ENCODE measurements at regions not wholly inside any gene's neighbourhood (a gene's known extent, or its start where the extent isn't known, plus 50 kb on each side); places are given as distances from the start of the nearest gene placed in this dataset.

DNA sequence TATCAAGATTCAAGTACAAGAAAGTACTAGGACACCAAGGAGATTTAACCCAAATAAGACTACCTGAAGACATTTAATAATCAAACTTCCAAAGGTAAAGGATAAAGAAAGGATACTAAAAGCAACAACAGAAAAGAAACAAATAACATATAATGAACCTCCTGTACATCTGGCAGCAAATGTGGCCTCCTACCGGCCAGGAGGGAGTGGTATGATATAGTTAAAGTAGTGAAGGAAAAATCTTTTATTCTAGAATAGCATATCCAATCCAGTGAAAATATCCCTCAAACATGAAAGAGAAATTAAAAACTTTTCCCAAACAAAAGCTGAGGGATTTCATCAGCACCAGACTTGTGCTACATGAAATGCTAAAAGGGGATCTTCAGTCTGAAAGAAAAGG lies 104.7 kb upstream of the GUCY1A2 start:
- H3K36me3 Mint-ChIP-seq: peaks cover 0 to 5% (median 0%) of the 10 kb centered on the region in 5 donors
- H3K27me3 Mint-ChIP-seq: no peaks in the 10 kb centered on the region
- no peak overlapping the region for H3K27ac ChIP-seq (ENCODE audit: low read depth, low read length)
- POLR2A ChIA-PET: no interaction called here
- H3K27me3 ChIP-seq (ENCODE audit: control insufficient read depth in 2 of 2, insufficient read depth in 2 of 2, low read length in 2 of 2): no peaks in the 10 kb centered on the region
- peaks cover 0 to 29% (median 8%) of the 10 kb centered on the region in 11 donors for H3K9me3 Mint-ChIP-seq
- no peak overlapping the region for H3K27ac Mint-ChIP-seq
- CTCF ChIA-PET: no interaction called here
- H3K4me1 Mint-ChIP-seq: peaks cover 0 to 1% (median 0%) of the 10 kb centered on the region in 7 donors
- no peak overlapping the region for H3K4me3 ChIP-seq (ENCODE audit: low read length)
- no peak overlapping the region for H3K4me3 Mint-ChIP-seq
- DNase-seq (no peak), ATAC-seq (no peak)
- no peaks in the 10 kb centered on the region for H3K4me1 ChIP-seq (ENCODE audit: control insufficient read depth in 2 of 2, insufficient read depth in 2 of 2, low read length in 2 of 2)
- no peaks in the 10 kb centered on the region for H3K9me3 ChIP-seq (ENCODE audit: control insufficient read depth in 2 of 3, low read length in 3 of 3)
- H3K36me3 ChIP-seq (ENCODE audit: control insufficient read depth in 2 of 3, insufficient read depth in 3 of 3, low read length in 3 of 3): no peaks in the 10 kb centered on the region
- intact Hi-C loops (cut with micrococcal nuclease): no loop called here

DNA sequence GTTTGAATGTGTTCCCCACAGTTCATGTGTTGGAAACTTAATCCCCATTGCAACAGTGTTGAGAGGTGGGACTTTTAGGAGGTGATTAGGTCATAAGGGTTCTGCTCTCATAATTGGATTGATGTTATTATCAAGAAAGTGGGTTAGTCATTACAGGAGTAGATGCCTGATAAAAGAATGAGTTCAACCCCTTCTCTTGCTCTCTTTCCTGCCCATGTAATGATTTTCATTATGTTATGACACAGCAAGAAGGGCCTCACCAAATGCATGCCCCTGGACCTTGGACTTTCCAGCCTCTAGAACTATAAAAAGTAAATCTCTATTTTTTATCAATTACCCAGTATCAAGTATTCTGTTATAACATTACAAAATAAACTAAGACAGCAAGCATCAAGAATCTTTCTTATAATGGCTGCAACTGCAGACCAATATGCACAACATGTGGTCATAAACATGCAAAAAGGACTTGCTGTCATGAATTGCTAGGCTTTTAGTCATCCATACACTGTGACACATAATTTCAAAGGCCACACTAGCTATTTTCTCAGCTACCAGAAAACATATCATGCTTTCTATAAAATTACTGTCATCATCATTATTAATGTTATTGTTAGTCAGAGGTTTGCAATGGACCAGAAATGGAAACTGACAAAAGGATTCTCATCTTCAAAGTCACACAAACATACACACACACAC lies 99.9 kb upstream of the GUCY1A2 start:
- intact Hi-C loops (cut with micrococcal nuclease): no loop called here
- Mint-ChIP-seq H3K4me1 (no peaks in the 10 kb centered on the region), H3K36me3 (peaks cover 0 to 5% (median 0%) of the 10 kb centered on the region in 5 donors), H3K27ac (no peak overlapping the region), H3K9me3 (peaks cover 0 to 29% (median 13%) of the 10 kb centered on the region in 11 donors), H3K27me3 (no peaks in the 10 kb centered on the region), H3K4me3 (no peak overlapping the region)
- no peak overlapping the region for H3K27ac ChIP-seq (ENCODE audit: low read depth, low read length)
- H3K9me3 ChIP-seq (ENCODE audit: control insufficient read depth in 2 of 3, low read length in 3 of 3): no peaks in the 10 kb centered on the region
- ATAC-seq (no peak), DNase-seq (no peak)
- POLR2A ChIA-PET: no interaction called here
- CTCF ChIA-PET: no interaction called here
- no peak overlapping the region for H3K4me3 ChIP-seq (ENCODE audit: low read length)
- H3K36me3 ChIP-seq (ENCODE audit: control insufficient read depth in 2 of 3, insufficient read depth in 3 of 3, low read length in 3 of 3): no peaks in the 10 kb centered on the region
- H3K4me1 ChIP-seq (ENCODE audit: control insufficient read depth in 2 of 2, insufficient read depth in 2 of 2, low read length in 2 of 2): no peaks in the 10 kb centered on the region
- no peaks in the 10 kb centered on the region for H3K27me3 ChIP-seq (ENCODE audit: control insufficient read depth in 2 of 2, insufficient read depth in 2 of 2, low read length in 2 of 2)

GRCh38 chr11:107116358-107116757 lies 98.1 kb upstream of the GUCY1A2 start:
- Mint-ChIP-seq H3K27ac (no peak overlapping the region), H3K27me3 (no peaks in the 10 kb centered on the region), H3K36me3 (no peaks in the 10 kb centered on the region), H3K4me3 (no peak overlapping the region), H3K4me1 (no peaks in the 10 kb centered on the region), H3K9me3 (peaks cover 0 to 18% (median 10%) of the 10 kb centered on the region in 11 donors)
- H3K9me3 ChIP-seq (ENCODE audit: control insufficient read depth in 2 of 3, low read length in 3 of 3): no peaks in the 10 kb centered on the region
- H3K4me1 ChIP-seq (ENCODE audit: control insufficient read depth in 2 of 2, insufficient read depth in 2 of 2, low read length in 2 of 2): no peaks in the 10 kb centered on the region
- ChIA-PET CTCF (no interaction called here), POLR2A (no interaction called here)
- H3K27ac ChIP-seq (ENCODE audit: low read depth, low read length): no peak overlapping the region
- H3K36me3 ChIP-seq (ENCODE audit: control insufficient read depth in 2 of 3, insufficient read depth in 3 of 3, low read length in 3 of 3): no peaks in the 10 kb centered on the region
- ATAC-seq (no peak), DNase-seq (no peak)
- intact Hi-C loops (cut with micrococcal nuclease): no loop called here
- no peaks in the 10 kb centered on the region for H3K27me3 ChIP-seq (ENCODE audit: control insufficient read depth in 2 of 2, insufficient read depth in 2 of 2, low read length in 2 of 2)
- no peak overlapping the region for H3K4me3 ChIP-seq (ENCODE audit: low read length)

DNA sequence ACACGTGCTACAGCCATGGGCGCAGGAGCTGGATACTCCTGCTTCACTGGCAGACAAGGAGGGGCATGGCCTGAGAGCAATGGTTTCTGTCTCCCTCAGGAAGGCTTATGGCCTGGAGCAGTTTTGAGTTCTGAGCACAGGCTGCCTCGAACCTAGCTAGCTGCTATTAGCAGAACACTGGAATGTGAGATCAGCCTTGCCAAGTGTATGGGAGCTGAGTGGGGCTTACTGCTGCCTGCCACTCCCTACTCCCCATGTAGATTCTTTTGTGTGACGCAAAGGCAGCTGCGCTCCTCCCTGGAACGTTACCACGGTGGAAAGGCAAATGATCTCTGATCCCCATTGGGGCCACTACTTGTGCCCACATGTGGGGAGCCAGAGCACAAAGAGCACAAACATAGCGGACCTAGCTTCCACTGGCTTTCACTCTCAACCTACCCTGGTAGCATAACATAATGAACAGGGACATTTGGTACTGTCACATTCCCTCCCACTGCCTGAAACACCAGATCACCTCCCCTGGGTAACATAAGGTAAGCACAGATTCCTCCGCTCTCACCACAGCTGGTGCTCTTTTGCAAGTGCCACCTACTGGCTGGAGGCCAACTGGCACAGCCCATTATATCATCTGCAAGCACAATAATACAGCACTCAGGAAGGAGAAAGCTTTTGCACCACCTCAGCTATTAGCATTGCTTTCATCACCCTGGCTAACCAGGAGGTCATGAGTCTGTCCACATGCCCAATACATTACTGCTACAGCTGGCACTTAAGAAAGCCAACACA lies 84.6 kb upstream of the GUCY1A2 start:
- ATAC-seq (no peak), DNase-seq (no peak)
- ChIA-PET CTCF (no interaction called here), POLR2A (no interaction called here)
- Histone ChIP-seq H3K4me3 (ENCODE audit: low read length) (no peak overlapping the region), H3K36me3 (ENCODE audit: control insufficient read depth in 2 of 3, insufficient read depth in 3 of 3, low read length in 3 of 3) (no peaks in the 10 kb centered on the region), H3K4me1 (ENCODE audit: control insufficient read depth in 2 of 2, insufficient read depth in 2 of 2, low read length in 2 of 2) (no peaks in the 10 kb centered on the region), H3K27me3 (ENCODE audit: control insufficient read depth in 2 of 2, insufficient read depth in 2 of 2, low read length in 2 of 2) (no peaks in the 10 kb centered on the region), H3K27ac (ENCODE audit: low read depth, low read length) (no peak overlapping the region), H3K9me3 (ENCODE audit: control insufficient read depth in 2 of 3, low read length in 3 of 3) (peaks cover 0 to 5% (median 0%) of the 10 kb centered on the region in 3 experiments)
- Mint-ChIP-seq H3K9me3 (peaks cover 11 to 52% (median 21%) of the 10 kb centered on the region in 11 donors), H3K27ac (no peak overlapping the region), H3K4me3 (no peak overlapping the region), H3K36me3 (peaks cover 0 to 4% (median 0%) of the 10 kb centered on the region in 5 donors), H3K27me3 (no peaks in the 10 kb centered on the region), H3K4me1 (no peaks in the 10 kb centered on the region)
- intact Hi-C loops (cut with micrococcal nuclease): no loop called here

DNA sequence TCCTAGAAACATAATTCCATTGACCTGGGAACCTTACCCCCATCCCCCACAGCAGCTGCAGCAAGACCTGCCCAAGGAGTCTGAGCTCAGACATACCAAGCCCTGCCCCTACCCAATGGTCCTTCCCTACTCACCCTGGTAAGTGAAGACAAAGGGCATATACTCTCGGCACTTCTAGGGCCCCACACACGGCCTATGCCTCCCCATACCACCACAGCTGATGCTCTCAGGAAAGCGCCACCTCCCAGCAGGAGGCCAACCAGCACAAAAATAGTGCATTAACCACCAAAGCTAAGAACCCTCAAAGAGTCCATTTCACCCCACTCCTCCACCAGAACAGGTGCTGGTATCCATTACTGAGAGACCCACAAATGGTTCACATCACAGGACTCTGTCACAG lies 74.4 kb upstream of the GUCY1A2 start:
- H3K9me3 Mint-ChIP-seq: peaks cover 6 to 73% (median 38%) of the 10 kb centered on the region in 11 donors
- ChIA-PET POLR2A (no interaction called here), CTCF (no interaction called here)
- no peak overlapping the region for H3K4me3 ChIP-seq (ENCODE audit: low read length)
- H3K36me3 Mint-ChIP-seq: peaks cover 0 to 6% (median 0%) of the 10 kb centered on the region in 5 donors
- no peak overlapping the region for H3K27ac Mint-ChIP-seq
- H3K9me3 ChIP-seq (ENCODE audit: control insufficient read depth in 2 of 3, low read length in 3 of 3): no peaks in the 10 kb centered on the region
- no peaks in the 10 kb centered on the region for H3K36me3 ChIP-seq (ENCODE audit: control insufficient read depth in 2 of 3, insufficient read depth in 3 of 3, low read length in 3 of 3)
- no peak overlapping the region for H3K4me3 Mint-ChIP-seq
- H3K4me1 ChIP-seq (ENCODE audit: control insufficient read depth in 2 of 2, insufficient read depth in 2 of 2, low read length in 2 of 2): no peaks in the 10 kb centered on the region
- no peak for DNase-seq
- ATAC-seq: no peak
- no peaks in the 10 kb centered on the region for H3K27me3 Mint-ChIP-seq
- H3K4me1 Mint-ChIP-seq: no peaks in the 10 kb centered on the region
- H3K27ac ChIP-seq (ENCODE audit: low read depth, low read length): no peak overlapping the region
- intact Hi-C loops (cut with micrococcal nuclease): no loop called here
- H3K27me3 ChIP-seq (ENCODE audit: control insufficient read depth in 2 of 2, insufficient read depth in 2 of 2, low read length in 2 of 2): no peaks in the 10 kb centered on the region

DNA sequence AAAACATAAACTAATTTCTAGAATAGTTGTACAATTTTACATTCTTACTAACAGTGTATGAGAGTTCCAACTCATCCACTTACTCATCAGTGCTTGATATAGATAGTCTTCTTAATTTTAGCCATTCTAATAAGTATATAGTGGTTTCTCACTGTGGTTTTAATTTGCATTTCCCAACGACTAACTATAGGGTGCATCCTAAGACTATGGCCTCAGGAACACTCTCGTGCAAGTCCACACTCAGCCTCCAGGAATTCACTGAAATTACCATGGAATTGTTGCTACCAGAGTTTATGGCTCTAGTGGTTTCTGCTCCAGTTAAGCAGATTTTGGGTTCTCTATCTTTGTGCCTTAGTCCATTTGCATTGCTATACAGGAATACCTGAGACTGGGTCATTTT lies 60.1 kb upstream of the GUCY1A2 start:
- H3K4me3 Mint-ChIP-seq: no peak overlapping the region
- no peaks in the 10 kb centered on the region for H3K4me1 Mint-ChIP-seq
- peaks cover 0 to 31% (median 20%) of the 10 kb centered on the region in 11 donors for H3K9me3 Mint-ChIP-seq
- Histone ChIP-seq H3K27ac (ENCODE audit: low read depth, low read length) (no peak overlapping the region), H3K4me1 (ENCODE audit: control insufficient read depth in 2 of 2, insufficient read depth in 2 of 2, low read length in 2 of 2) (no peaks in the 10 kb centered on the region), H3K9me3 (ENCODE audit: control insufficient read depth in 2 of 3, low read length in 3 of 3) (peaks cover 0 to 15% (median 0%) of the 10 kb centered on the region in 3 experiments), H3K27me3 (ENCODE audit: control insufficient read depth in 2 of 2, insufficient read depth in 2 of 2, low read length in 2 of 2) (no peaks in the 10 kb centered on the region), H3K4me3 (ENCODE audit: low read length) (no peak overlapping the region), H3K36me3 (ENCODE audit: control insufficient read depth in 2 of 3, insufficient read depth in 3 of 3, low read length in 3 of 3) (no peaks in the 10 kb centered on the region)
- no peaks in the 10 kb centered on the region for H3K27me3 Mint-ChIP-seq
- peaks cover 0 to 6% (median 3%) of the 10 kb centered on the region in 5 donors for H3K36me3 Mint-ChIP-seq
- intact Hi-C loops (cut with micrococcal nuclease): no loop called here
- H3K27ac Mint-ChIP-seq: no peak overlapping the region
- ChIA-PET CTCF (no interaction called here), POLR2A (no interaction called here)
- ATAC-seq: no peak
- DNase-seq: no peak

DNA sequence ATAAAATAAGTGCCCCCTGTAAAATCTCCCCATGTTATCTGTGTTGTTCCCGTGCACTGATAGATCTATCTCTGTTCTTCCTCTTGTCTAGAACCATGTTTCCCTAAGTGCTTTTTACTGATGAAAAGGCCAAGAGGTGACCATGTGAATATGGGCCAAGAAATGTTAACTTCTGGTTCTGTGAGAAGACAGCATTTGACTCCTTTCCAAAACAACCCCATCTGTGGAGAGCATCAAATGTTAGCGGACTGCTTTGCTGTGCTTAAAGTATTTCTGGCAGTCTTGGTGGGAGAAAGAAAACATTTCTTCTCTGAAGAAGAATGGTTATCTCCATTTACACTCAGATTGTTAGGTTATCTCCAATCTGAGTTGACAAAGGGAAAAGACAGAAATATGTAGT lies 58.6 kb upstream of the GUCY1A2 start:
- POLR2A ChIA-PET: no interaction called here
- Histone ChIP-seq H3K4me1 (ENCODE audit: control insufficient read depth in 2 of 2, insufficient read depth in 2 of 2, low read length in 2 of 2) (no peaks in the 10 kb centered on the region), H3K9me3 (ENCODE audit: control insufficient read depth in 2 of 3, low read length in 3 of 3) (peaks cover 0 to 6% (median 0%) of the 10 kb centered on the region in 3 experiments), H3K27me3 (ENCODE audit: control insufficient read depth in 2 of 2, insufficient read depth in 2 of 2, low read length in 2 of 2) (no peaks in the 10 kb centered on the region), H3K4me3 (ENCODE audit: low read length) (no peak overlapping the region), H3K27ac (ENCODE audit: low read depth, low read length) (no peak overlapping the region), H3K36me3 (ENCODE audit: control insufficient read depth in 2 of 3, insufficient read depth in 3 of 3, low read length in 3 of 3) (no peaks in the 10 kb centered on the region)
- Mint-ChIP-seq H3K4me3 (no peak overlapping the region), H3K4me1 (no peaks in the 10 kb centered on the region), H3K27me3 (no peaks in the 10 kb centered on the region), H3K27ac (no peak overlapping the region), H3K36me3 (no peaks in the 10 kb centered on the region), H3K9me3 (peaks cover 0 to 20% (median 11%) of the 10 kb centered on the region in 11 donors)
- ATAC-seq (no peak), DNase-seq (no peak)
- intact Hi-C loops (cut with micrococcal nuclease): no loop called here
- CTCF ChIA-PET: no interaction called here

All from naive thymus-derived CD4-positive, alpha-beta T cell (primary cell).